GM18868 (cell line): ENCODE measurements at regions not wholly inside any gene's neighbourhood (a gene's known extent, or its start where the extent isn't known, plus 50 kb on each side); places are given as distances from the start of the nearest gene placed in this dataset.
A peak's percentile ranks its signal among the peaks of the same experiment; 100 is the strongest.

Experiments used
- ATAC-seq: cut with Tn5 transposase; IDR thresholded peaks from one replicate; pipeline ENCODE4 v1.9.1; 2021; ENCODE audit warnings: mild to moderate bottlenecking, moderate library complexity; ENCODE audit not compliant: unreplicated experiment

GRCh38 chr12:40172879-40173278 lies 51.9 kb upstream of the LRRK2 start:
- no peak for ATAC-seq

- no peak for ATAC-seq
These were observed 53.3 kb upstream of the LRRK2 start for GRCh38 chr12:40171501-40171900.

DNA sequence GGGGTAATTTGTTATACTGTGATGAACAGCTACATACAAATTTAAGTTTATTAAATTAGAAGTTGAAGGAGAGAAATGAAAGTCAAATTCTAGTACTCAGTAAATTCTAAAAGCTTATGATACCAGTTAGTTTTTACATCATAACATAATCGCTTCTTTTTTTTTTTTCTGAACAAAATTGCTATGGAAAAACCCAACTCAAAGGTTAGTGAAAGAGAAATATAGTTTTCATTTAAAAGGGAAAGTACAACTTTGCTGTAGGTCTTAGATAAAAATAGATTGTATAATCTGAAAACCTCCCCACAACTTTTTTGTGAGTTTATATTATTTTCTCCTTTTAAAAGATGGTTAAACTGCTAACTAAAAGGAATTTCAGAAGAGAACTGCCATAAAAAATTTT lies 53.7 kb upstream of the LRRK2 start:
- no peak for ATAC-seq

GRCh38 chr12:40170593-40170992 lies 54.2 kb upstream of the LRRK2 start:
- ATAC-seq = no peak

DNA sequence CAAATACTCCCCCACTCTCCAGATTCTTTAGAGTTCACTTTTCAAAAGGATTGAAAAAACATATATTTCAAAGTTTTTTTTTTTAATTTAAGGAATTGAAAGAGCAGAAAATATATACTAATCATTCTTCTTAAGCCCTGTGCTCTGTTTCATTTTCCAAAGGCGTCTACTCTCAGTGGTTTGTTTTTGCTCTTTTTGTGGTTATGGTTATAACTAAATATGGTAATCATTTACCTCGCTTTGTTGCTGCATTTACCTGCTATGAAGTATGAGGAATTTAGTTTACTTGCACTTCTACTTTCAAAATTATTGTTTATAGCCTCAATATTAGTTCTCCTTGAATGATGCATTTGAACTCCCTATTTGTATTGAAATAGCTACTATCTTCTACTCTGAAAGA lies 55.9 kb upstream of the LRRK2 start:
- ATAC-seq = peak; percentile 95

DNA sequence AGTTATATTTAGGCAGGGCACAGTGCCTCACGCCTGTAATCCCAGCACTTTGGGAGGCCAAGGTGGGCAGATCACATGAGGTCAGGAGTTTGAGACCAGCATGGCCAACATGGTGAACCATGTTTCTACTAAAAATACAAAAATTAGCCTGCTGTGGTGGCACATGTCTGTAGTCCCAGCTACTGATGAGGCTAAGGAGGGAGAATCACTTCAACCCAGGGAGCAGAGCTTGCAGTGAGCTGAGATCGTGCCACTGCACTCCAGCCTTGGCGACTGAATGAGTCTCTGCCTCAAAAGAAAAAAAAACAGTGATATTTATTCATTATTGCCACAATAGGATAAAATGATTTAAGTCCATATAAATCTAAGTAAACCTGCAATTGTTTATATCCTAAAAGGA lies 56.4 kb upstream of the LRRK2 start:
- peak; percentile 29 for ATAC-seq

GRCh38 chr12:40168001-40168400 lies 56.8 kb upstream of the LRRK2 start:
- peak; percentile 71 for ATAC-seq

GRCh38 chr12:40165179-40165578 lies 59.3 kb upstream of the SLC2A13 start:
- no peak for ATAC-seq

DNA sequence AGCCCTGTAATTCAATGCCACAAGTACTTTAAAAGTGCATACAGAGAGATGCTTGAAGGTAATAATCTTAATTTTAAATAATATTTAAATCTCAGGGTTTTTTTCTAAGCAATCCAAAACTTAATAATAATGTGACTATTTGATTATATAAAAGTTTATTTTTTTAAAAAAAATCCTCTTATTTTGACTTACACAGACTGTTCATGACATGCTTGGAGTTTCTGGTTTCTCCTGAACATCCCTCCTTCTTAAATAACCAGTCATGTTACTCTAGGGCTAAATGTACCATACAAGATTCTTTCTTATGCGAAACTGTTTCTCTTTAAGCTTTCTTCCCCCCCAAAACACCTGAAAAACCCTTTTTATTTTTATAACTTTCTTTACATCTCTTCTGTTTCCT lies 58.2 kb upstream of the SLC2A13 start:
- no peak for ATAC-seq

DNA sequence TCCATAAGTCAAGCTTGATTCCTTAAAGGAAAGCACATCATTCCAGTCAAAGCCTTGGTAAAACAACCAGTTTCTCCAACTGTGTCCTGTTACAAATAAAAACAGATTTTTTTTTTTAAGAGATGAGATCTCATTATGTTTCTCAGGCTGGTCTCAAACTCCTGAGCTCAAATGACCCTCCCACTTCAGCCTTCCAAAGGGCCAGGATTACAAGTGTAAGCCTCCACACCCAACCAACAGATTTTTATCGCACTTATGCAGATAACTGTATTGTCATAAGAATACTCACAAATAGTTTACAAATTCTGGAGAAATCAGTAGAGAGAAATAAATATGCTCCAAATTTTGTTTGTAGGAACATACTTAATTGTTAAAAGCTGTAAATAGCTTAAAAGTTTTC lies 56.2 kb upstream of the SLC2A13 start:
- ATAC-seq = no peak

DNA sequence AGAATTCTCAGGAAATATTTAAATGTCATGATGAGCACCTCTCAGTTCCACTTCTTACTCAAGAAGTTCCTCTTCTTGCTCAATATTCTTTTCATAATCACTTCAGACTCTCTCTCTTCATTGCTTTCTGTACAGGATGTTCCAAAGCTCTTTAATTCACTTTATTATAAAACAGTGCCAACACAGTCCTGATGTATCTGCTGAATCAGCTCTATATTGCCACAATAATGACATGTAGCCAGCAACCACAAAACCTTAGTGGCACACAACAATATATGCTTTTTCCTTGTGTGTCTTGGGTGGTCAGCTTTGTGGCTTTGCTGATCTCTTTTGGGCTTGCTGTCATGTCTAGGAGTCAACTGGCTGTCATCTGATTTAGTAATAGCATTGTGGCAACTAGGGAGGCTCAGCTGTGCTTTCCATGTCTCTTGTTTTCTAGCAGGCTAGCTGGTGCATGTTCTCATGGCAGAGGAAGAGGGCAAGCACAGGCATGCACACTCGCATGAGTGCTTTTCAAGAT lies 52.8 kb upstream of the SLC2A13 start:
- peak; percentile 58 for ATAC-seq

DNA sequence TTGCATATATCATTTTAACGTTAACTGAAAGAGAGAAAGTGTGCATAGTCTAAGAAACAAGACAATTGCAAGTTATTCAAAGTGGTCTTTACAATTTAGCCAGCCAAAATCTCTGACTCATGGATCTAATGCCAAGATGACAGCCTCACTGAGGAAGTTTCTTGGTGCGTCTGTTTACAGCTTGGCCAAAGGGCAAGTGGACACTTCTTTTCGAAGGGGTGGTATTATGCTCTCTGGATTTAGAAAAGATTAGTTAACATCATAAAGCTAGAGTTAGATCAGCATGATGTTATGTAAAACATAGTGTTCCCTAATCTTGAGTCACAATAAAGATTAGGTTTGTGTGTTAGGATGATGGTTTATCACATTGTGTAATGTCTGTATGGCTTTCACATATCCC lies 51.5 kb upstream of the SLC2A13 start:
- no peak for ATAC-seq

DNA sequence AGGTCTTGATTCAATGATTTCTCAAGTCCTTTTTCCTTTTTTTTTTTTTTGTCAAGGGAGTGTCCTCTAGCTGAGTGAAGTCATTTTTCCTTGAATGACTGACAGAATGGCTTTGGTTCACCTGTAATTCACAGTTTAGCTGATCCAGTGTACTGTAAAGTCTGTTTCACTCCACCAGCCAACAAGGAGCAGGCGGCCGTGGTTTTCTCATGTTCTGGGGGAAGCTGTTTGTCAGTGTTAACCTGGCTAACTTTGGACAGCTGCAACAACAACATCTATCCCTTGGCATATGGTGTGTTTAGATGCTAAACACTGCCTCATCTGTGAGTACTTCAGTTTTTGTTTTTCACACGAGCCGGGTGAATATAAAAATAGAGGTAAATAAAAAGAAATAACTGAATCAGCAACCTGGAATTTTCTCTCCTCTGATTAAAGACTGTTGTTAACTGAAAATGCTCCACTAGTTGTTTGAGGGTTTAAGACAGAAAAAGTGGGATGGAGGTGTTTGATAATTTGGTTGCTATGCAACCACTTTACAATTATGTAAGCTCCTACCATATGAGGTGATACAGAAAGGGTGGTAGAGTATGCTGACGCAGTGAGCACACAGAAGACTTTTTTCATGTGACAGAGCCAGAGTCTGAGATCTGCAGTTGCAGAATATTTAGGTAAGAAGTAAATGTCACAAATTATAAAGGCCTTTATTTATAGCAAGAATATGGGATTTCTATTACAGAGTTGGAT lies 50.3 kb upstream of the SLC2A13 start:
- no peak for ATAC-seq
